22Rv1 (cell line): ENCODE measurements at regions not wholly inside any gene's neighbourhood (a gene's known extent, or its start where the extent isn't known, plus 50 kb on each side); places are given as distances from the start of the nearest gene placed in this dataset.

Experiments
- ZFX ChIP-seq: fragments of 450-650 bp; IDR thresholded peaks from 2 replicates; pipeline ENCODE4 v1.6.1; 2017; ENCODE audit warnings: antibody characterized with exemption, borderline replicate concordance
- TF ChIP-seq, protein P1 (sequence below): fragments of 450-650 bp; IDR thresholded peaks from 2 replicates; pipeline ENCODE4 v1.5.1; 2017; ENCODE audit warnings: mild to moderate bottlenecking

DNA sequence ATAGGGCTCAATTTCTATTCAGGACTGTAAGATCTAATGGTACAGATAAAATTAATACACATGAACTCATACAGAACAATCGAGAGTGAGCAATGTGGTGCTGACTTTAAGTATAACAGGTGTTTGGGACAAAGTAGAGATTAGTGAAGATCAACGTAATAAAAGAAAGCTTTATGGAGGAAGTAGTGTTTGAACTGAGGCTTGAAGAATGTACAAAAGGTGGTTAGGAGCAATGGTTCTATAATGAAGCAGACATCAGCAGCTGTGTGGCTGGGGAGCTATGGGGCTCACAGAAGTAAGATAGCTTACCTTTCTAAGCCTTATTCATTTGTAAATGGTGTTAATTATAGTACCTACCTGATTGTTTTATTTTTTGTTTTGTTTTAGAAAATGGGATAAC lies 275.4 kb upstream of the RGMB start:
- TF ChIP-seq, protein P1, sequence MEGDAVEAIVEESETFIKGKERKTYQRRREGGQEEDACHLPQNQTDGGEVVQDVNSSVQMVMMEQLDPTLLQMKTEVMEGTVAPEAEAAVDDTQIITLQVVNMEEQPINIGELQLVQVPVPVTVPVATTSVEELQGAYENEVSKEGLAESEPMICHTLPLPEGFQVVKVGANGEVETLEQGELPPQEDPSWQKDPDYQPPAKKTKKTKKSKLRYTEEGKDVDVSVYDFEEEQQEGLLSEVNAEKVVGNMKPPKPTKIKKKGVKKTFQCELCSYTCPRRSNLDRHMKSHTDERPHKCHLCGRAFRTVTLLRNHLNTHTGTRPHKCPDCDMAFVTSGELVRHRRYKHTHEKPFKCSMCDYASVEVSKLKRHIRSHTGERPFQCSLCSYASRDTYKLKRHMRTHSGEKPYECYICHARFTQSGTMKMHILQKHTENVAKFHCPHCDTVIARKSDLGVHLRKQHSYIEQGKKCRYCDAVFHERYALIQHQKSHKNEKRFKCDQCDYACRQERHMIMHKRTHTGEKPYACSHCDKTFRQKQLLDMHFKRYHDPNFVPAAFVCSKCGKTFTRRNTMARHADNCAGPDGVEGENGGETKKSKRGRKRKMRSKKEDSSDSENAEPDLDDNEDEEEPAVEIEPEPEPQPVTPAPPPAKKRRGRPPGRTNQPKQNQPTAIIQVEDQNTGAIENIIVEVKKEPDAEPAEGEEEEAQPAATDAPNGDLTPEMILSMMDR: no peak
- TF ChIP-seq ZFX: no peak
